SK-N-SH treated with all-trans-retinoic acid at 6 μM for 48 hours (cell line): ENCODE measurements at regions not wholly inside any gene's neighbourhood (a gene's known extent, or its start where the extent isn't known, plus 50 kb on each side); places are given as distances from the start of the nearest gene placed in this dataset.

Experiments
- ATAC-seq: fragments of 200-7000 bp; cut with Tn5 transposase; 3 replicates; pipeline ENCODE4 v1.9.1; 2020; ENCODE audit warnings: mild to moderate bottlenecking, moderate library complexity
- ARNTL ChIP-seq: fragments of 450-650 bp; formaldehyde crosslinking; IDR thresholded peaks from 2 replicates; pipeline ENCODE4 v1.5.0; 2020; ENCODE audit warnings: low read depth, mild to moderate bottlenecking, moderate library complexity, borderline replicate concordance
- BACH2 ChIP-seq: fragments of 250-450 bp; sonication (Bioruptor Pico); IDR thresholded peaks from 2 replicates; pipeline ENCODE4 v1.9.0; 2021; ENCODE audit warnings: mild to moderate bottlenecking, borderline replicate concordance
- CSDC2 ChIP-seq: fragments of 250-450 bp; sonication (Bioruptor Pico); IDR thresholded peaks from 2 replicates; pipeline ENCODE4 v1.5.0; 2020; ENCODE audit warnings: mild to moderate bottlenecking, moderate library complexity
- ESRRG ChIP-seq: fragments of 250-450 bp; sonication (Bioruptor Pico); IDR thresholded peaks from 2 replicates; pipeline ENCODE4 v1.6.1; 2021; ENCODE audit warnings: mild to moderate bottlenecking
- GLIS3 ChIP-seq: fragments of 250-450 bp; sonication (Bioruptor Pico); IDR thresholded peaks from 2 replicates; pipeline ENCODE4 v1.5.0; 2020; ENCODE audit warnings: mild to moderate bottlenecking, moderate library complexity
- ISL1 ChIP-seq: fragments of 250-450 bp; sonication (Bioruptor Pico); IDR thresholded peaks from 2 replicates; pipeline ENCODE4 v2.1.2; 2022; ENCODE audit warnings: mild to moderate bottlenecking, moderate library complexity
- RARB ChIP-seq: fragments of 250-450 bp; sonication (Bioruptor Pico); IDR thresholded peaks from 2 replicates; pipeline ENCODE4 v1.8.0; 2021; ENCODE audit warnings: mild to moderate bottlenecking, moderate library complexity
- SNAI2 ChIP-seq: fragments of 250-450 bp; sonication (Bioruptor Pico); IDR thresholded peaks from 2 replicates; pipeline ENCODE4 v1.5.0; 2020; ENCODE audit warnings: mild to moderate bottlenecking, moderate library complexity
- TCF4 ChIP-seq: fragments of 250-450 bp; sonication (Bioruptor Pico); IDR thresholded peaks from 2 replicates; pipeline ENCODE4 v1.8.0; 2021; ENCODE audit warnings: mild to moderate bottlenecking, moderate library complexity, borderline replicate concordance
- TOX ChIP-seq: fragments of 250-450 bp; sonication (Bioruptor Pico); IDR thresholded peaks from 2 replicates; pipeline ENCODE4 v1.8.0; 2021; ENCODE audit warnings: mild to moderate bottlenecking, moderate library complexity, borderline replicate concordance
- TSHZ2 ChIP-seq: fragments of 250-450 bp; sonication (Bioruptor Pico); IDR thresholded peaks from 2 replicates; pipeline ENCODE4 v1.5.0; 2020; ENCODE audit warnings: mild to moderate bottlenecking, moderate library complexity
- ZC3H10 ChIP-seq: fragments of 250-450 bp; sonication (Bioruptor Pico); IDR thresholded peaks from 2 replicates; pipeline ENCODE4 v1.5.1; 2021; ENCODE audit warnings: mild to moderate bottlenecking, moderate library complexity
- ZFP3 ChIP-seq: fragments of 250-450 bp; sonication (Bioruptor Pico); IDR thresholded peaks from 2 replicates; pipeline ENCODE4 v1.5.0; 2020; ENCODE audit warnings: mild to moderate bottlenecking, moderate library complexity
- ZFP30 ChIP-seq: fragments of 450-650 bp; formaldehyde crosslinking; IDR thresholded peaks from 2 replicates; pipeline ENCODE4 v1.5.0; 2022; ENCODE audit warnings: mild to moderate bottlenecking, moderate library complexity
- ZNF565 ChIP-seq: fragments of 450-650 bp; formaldehyde crosslinking; conservative IDR thresholded peaks from 2 replicates; pipeline ENCODE4 v1.5.0; 2020; ENCODE audit warnings: low read depth, mild to moderate bottlenecking, moderate library complexity
- ZNF70 ChIP-seq: fragments of 450-650 bp; formaldehyde crosslinking; IDR thresholded peaks from 2 replicates; pipeline ENCODE4 v1.5.0; 2020; ENCODE audit warnings: mild to moderate bottlenecking, moderate library complexity
- ZNF8 ChIP-seq: fragments of 450-650 bp; formaldehyde crosslinking; IDR thresholded peaks from 2 replicates; pipeline ENCODE4 v1.5.0; 2020; ENCODE audit warnings: mild to moderate bottlenecking, moderate library complexity
- TF ChIP-seq, protein P1 (sequence below): fragments of 250-450 bp; sonication (Bioruptor Pico); IDR thresholded peaks from 2 replicates; pipeline ENCODE4 v1.5.1; 2020; ENCODE audit warnings: low read depth, mild to moderate bottlenecking, moderate library complexity
- TF ChIP-seq, protein P2 (sequence below): fragments of 250-450 bp; sonication (Bioruptor Pico); IDR thresholded peaks from 2 replicates; pipeline ENCODE4 v1.5.1; 2021; ENCODE audit warnings: mild to moderate bottlenecking, moderate library complexity

DNA sequence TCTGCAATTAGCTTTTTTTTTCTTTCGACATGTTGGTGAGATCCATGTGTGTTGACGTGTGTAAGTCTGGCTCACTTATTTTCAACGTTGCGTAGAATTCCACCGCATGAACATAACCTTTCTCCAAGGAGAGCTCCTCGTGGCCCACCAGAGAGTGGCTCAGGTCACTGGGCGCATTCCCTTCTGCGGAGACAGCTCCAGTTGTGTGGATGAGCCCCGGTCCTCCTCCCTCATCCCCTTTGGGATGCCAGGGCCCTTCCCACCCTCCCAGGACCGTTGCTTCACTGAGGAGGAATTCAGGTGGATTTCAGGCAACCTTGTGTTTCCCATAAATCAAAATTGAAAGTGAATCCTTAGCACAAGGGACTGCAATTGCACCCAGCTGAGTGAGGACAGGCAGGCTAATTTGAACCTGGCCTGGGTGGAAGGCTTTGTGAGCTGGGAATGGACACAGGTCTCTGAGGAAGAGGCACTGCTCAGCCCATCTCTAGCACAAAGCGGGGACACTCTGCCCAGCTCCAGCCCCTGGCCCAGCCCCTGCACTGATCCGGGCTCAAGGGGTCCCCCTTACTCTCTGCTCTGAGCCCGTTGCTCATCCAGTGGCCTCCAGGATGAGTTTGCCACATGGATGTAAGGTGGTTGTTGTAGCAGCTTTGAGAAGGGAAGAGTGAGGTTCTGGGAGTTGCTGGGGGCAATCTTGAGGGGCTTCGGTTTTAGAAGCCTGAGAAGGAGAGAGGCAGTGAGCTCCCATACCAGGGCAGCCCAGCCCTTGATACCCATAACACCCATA is 57.8 kb upstream of the HAAO start:
- TF ChIP-seq, protein P1, sequence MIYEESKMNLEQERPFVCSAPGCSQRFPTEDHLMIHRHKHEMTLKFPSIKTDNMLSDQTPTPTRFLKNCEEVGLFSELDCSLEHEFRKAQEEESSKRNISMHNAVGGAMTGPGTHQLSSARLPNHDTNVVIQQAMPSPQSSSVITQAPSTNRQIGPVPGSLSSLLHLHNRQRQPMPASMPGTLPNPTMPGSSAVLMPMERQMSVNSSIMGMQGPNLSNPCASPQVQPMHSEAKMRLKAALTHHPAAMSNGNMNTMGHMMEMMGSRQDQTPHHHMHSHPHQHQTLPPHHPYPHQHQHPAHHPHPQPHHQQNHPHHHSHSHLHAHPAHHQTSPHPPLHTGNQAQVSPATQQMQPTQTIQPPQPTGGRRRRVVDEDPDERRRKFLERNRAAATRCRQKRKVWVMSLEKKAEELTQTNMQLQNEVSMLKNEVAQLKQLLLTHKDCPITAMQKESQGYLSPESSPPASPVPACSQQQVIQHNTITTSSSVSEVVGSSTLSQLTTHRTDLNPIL = no peak
- TF ChIP-seq ZNF70 = no peak
- TF ChIP-seq ISL1 (CRISPR knock-in tag) = no peak
- TF ChIP-seq, protein P2, sequence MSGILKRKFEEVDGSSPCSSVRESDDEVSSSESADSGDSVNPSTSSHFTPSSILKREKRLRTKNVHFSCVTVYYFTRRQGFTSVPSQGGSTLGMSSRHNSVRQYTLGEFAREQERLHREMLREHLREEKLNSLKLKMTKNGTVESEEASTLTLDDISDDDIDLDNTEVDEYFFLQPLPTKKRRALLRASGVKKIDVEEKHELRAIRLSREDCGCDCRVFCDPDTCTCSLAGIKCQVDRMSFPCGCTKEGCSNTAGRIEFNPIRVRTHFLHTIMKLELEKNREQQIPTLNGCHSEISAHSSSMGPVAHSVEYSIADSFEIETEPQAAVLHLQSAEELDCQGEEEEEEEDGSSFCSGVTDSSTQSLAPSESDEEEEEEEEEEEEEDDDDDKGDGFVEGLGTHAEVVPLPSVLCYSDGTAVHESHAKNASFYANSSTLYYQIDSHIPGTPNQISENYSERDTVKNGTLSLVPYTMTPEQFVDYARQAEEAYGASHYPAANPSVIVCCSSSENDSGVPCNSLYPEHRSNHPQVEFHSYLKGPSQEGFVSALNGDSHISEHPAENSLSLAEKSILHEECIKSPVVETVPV (CRISPR knock-in tag) = no peak
- no peak for TF ChIP-seq ZNF565 (CRISPR knock-in tag)
- no peak for TF ChIP-seq BACH2 (CRISPR knock-in tag)
- no peak for TF ChIP-seq ZFP3 (CRISPR knock-in tag)
- TF ChIP-seq TCF4 (CRISPR knock-in tag) = no peak
- no peak for TF ChIP-seq ZFP30 (CRISPR knock-in tag)
- no peak for ATAC-seq

GRCh38 chr2:42849311-42849710 is 56.9 kb upstream of the HAAO start:
- ATAC-seq = no peak
- TF ChIP-seq ZNF70 (no peak), TCF4 (CRISPR knock-in tag) (no peak), ZNF8 (no peak), TOX (CRISPR knock-in tag) (no peak), ESRRG (CRISPR knock-in tag) (no peak), RARB (no peak), ZFP3 (CRISPR knock-in tag) (no peak), TSHZ2 (CRISPR knock-in tag) (no peak), ZFP30 (CRISPR knock-in tag) (no peak), ZNF565 (CRISPR knock-in tag) (no peak)
- TF ChIP-seq, protein P2 (CRISPR knock-in tag) = no peak
- TF ChIP-seq, protein P1 = no peak

DNA sequence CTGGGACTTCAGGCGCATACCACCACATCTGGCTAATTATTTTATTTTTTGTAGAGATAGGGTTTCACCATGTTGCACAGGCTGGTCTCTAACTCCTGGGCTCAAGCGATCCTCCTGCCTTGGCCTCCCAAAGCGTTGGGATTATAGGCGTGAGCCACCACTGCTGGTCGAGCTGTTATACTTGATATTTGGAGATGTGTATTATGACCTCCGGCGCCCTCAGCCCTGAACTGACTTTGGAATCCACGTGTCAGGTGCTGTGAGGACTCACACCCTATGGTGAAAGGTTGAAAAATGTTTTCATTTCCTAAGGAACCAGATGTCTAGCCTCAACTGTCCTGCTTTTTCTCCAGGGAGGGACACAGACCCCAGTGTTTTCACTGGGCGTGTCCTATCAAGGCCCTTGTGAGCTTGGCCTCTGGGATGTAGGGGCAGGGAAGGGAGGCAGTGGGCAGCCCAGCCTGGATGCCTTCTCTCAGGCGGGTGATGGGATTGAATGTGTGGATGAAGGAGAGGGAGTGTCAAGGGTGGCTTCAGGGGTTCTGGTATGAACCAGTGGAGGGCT is 56.4 kb upstream of the HAAO start:
- TF ChIP-seq ZNF70 (no peak), SNAI2 (CRISPR knock-in tag) (no peak), GLIS3 (CRISPR knock-in tag) (no peak), CSDC2 (no peak), TOX (CRISPR knock-in tag) (no peak), ZNF8 (no peak), ESRRG (CRISPR knock-in tag) (no peak), ZC3H10 (CRISPR knock-in tag) (no peak), ARNTL (CRISPR knock-in tag) (no peak), BACH2 (CRISPR knock-in tag) (no peak), TCF4 (CRISPR knock-in tag) (no peak)
- ATAC-seq = no peak
